Spleen (tissue), 11 donors: ENCODE measurements at regions not wholly inside any gene's neighbourhood (a gene's known extent, or its start where the extent isn't known, plus 50 kb on each side); places are given as distances from the start of the nearest gene placed in this dataset.

Experiments
- DNase-seq: peaks from one replicate; pipeline ENCODE4 v3.0.0-alpha.2; 2020
- H3K27ac ChIP-seq, 8 donors: fragments of 200-600 bp; sonication (generic) in 7 of 8; 1 replicate in 4 of 8; 2 replicates in 4 of 8; pipeline versions ENCODE4 v1.5.0 to v1.8.0; 2016 to 2021; ENCODE audit warnings: inconsistent platforms in 4 of 8, mild to moderate bottlenecking in 4 of 8, moderate library complexity in 1 of 8
- H3K27me3 ChIP-seq, 7 donors: fragments of 200-600 bp; sonication (generic) in 6 of 7; replicated peaks in 1 of 7; 1 replicate in 4 of 7; 2 replicates in 3 of 7; pipeline versions ENCODE4 v1.5.0 to v1.8.0; 2016 to 2021; ENCODE audit warnings: inconsistent platforms in 3 of 7, mild to moderate bottlenecking in 1 of 7
- H3K36me3 ChIP-seq, 6 donors: fragments of 200-600 bp; sonication (generic) in 5 of 6; 1 replicate in 4 of 6; 2 replicates in 2 of 6; pipeline versions ENCODE4 v1.5.0 to v1.8.0; 2016 to 2021; ENCODE audit warnings: inconsistent platforms in 2 of 6
- H3K4me1 ChIP-seq, 6 donors: fragments of 200-600 bp; sonication (generic) in 5 of 6; 1 replicate in 3 of 6; 2 replicates in 3 of 6; pipeline versions ENCODE4 v1.5.0 to v1.8.0; 2016 to 2021; ENCODE audit warnings: inconsistent platforms in 3 of 6
- H3K4me3 ChIP-seq, 8 donors: fragments of 200-600 bp; sonication (generic) in 7 of 8; 1 replicate in 4 of 8; 2 replicates in 4 of 8; pipeline versions ENCODE4 v1.5.0 to v1.8.0; 2016 to 2021; ENCODE audit warnings: inconsistent platforms in 4 of 8, mild to moderate bottlenecking in 4 of 8, moderate library complexity in 2 of 8
- H3K9me3 ChIP-seq, 8 donors: fragments of 200-600 bp; sonication (generic) in 7 of 8; 1 replicate in 4 of 8; 2 replicates in 4 of 8; pipeline versions ENCODE4 v1.5.0 to v1.8.0; 2016 to 2021; ENCODE audit warnings: inconsistent platforms in 4 of 8
- CTCF ChIP-seq, 11 experiments: fragments of 200-600 bp in 7 of 11; fragments of 450-650 bp in 4 of 11; sonication (generic) in 4 of 11; IDR thresholded peaks in 8 of 11; conservative IDR thresholded peaks in 3 of 11; 1 replicate in 7 of 11; 2 replicates in 4 of 11; pipeline versions ENCODE4 v1.4.0 to v1.8.0; 2016 to 2021; ENCODE audit warnings: antibody characterized with exemption in 11 of 11, inconsistent platforms in 4 of 11, mild to moderate bottlenecking in 1 of 11
- POLR2A ChIP-seq, 3 donors: fragments of 450-650 bp; IDR thresholded peaks; one replicate each; pipeline ENCODE4 v1.5.1; 2017; ENCODE audit warnings: antibody characterized with exemption in 3 of 3, mild to moderate bottlenecking in 1 of 3
- POLR2AphosphoS5 ChIP-seq, 3 donors: sonication (generic); formaldehyde crosslinking; IDR thresholded peaks; one replicate each; pipeline ENCODE4 v1.5.1; 2017; ENCODE audit warnings: antibody characterized with exemption in 3 of 3
- WGBS, 5 donors: extraction: QIAGEN DNeasy Blood & Tissue Kit in 3 of 5; methylation state at CpG; one replicate each; pipeline versions ENCODE4 v1.1.5 to v1.1.7; 2013 to 2018; 5-methylcytosine and 5-hydroxymethylcytosine counted together
- intact Hi-C: fragments of 100-400 bp; cut with DNase I; formaldehyde crosslinking; loops from one replicate; pipeline ENCODE4 v1.15.0; 2023; ENCODE audit warnings: low total_unique reads
- donor health status: healthy with polysubstance abuse.
- donor health status: DM: no; HTN: no; CAD: no; lungs with moderate emphysema.
- donor health status: DM: no; HTN: no; CAD: no.
- donor health status: Bipolar disorder and iron deficiency.
- donor health status: healthy.
- donor health status: DM: no; HTN: no; CAD: no.
- donor health status: DM: yes; HTN: yes; CAD: no.

- H3K36me3 ChIP-seq, result no peaks in the 10 kb centered on the region
- TF ChIP-seq CTCF (IDR thresholded peaks at IDR 0.05 in 8 of 11, conservative IDR thresholded peaks at IDR 0.05 in 3 of 11), result no peak
- TF ChIP-seq POLR2AphosphoS5 (IDR thresholded peaks at IDR 0.05), result no peak
- TF ChIP-seq POLR2A (IDR thresholded peaks at IDR 0.05), result no peak
- H3K27me3 ChIP-seq, result no peaks in the 10 kb centered on the region
- H3K4me3 ChIP-seq, result peak overlapping the region in 7 of 8 donors; percentile 3 to 61 (median 23)
- intact Hi-C loops, result no loop called here
- H3K9me3 ChIP-seq, result no peaks in the 10 kb centered on the region
- WGBS, 5 donors, result 47 to 61% (median 56%) methylated on average over 5 of the region's 5 CpGs
- peaks cover 0 to 15% (median 9%) of the 10 kb centered on the region in 6 donors for H3K4me1 ChIP-seq
- no peak for DNase-seq
- H3K27ac ChIP-seq, result peak overlapping the region in 7 of 8 donors; percentile 4 to 47 (median 20)
These were observed 341.0 kb upstream of the CD180 start for GRCh38 chr5:67537439-67538148.

- TF ChIP-seq CTCF (IDR thresholded peaks at IDR 0.05 in 8 of 11, conservative IDR thresholded peaks at IDR 0.05 in 3 of 11), result no peak
- TF ChIP-seq POLR2AphosphoS5 (IDR thresholded peaks at IDR 0.05), result no peak
- no peak for TF ChIP-seq POLR2A (IDR thresholded peaks at IDR 0.05)
- H3K4me3 ChIP-seq, result no peak overlapping the region
- peak overlapping the region in 2 of 8 donors; percentile 20 to 47 for H3K27ac ChIP-seq
- peaks cover 0 to 15% (median 9%) of the 10 kb centered on the region in 6 donors for H3K4me1 ChIP-seq
- no peaks in the 10 kb centered on the region for H3K9me3 ChIP-seq
- DNase-seq, result no peak
- no peaks in the 10 kb centered on the region for H3K27me3 ChIP-seq
- H3K36me3 ChIP-seq, result no peaks in the 10 kb centered on the region
- intact Hi-C loops, result no loop called here
- 52 to 77% (median 65%) methylated on average over 3 of the region's 3 CpGs for WGBS, 5 donors
These were observed 340.3 kb upstream of the CD180 start for GRCh38 chr5:67536866-67537265.

GRCh38 chr5:67530609-67531255 is 334.1 kb upstream of the CD180 start:
- no peak for DNase-seq
- Histone ChIP-seq H3K27me3 (no peaks in the 10 kb centered on the region), H3K36me3 (no peaks in the 10 kb centered on the region), H3K4me1 (no peaks in the 10 kb centered on the region), H3K4me3 (no peak overlapping the region), H3K9me3 (peaks cover 0 to 15% (median 8%) of the 10 kb centered on the region in 8 donors), H3K27ac (no peak overlapping the region)
- TF ChIP-seq POLR2A (IDR thresholded peaks at IDR 0.05), result no peak
- no peak for TF ChIP-seq CTCF (IDR thresholded peaks at IDR 0.05 in 8 of 11, conservative IDR thresholded peaks at IDR 0.05 in 3 of 11)
- no peak for TF ChIP-seq POLR2AphosphoS5 (IDR thresholded peaks at IDR 0.05)
- 76 to 88% (median 83%) methylated on average over 6 of the region's 6 CpGs for WGBS, 5 donors
- intact Hi-C loops, result no loop called here

GRCh38 chr5:67528953-67529352 is 332.4 kb upstream of the CD180 start:
- H3K4me1 ChIP-seq, result no peaks in the 10 kb centered on the region
- intact Hi-C loops, result no loop called here
- no peak overlapping the region for H3K27ac ChIP-seq
- H3K27me3 ChIP-seq, result no peaks in the 10 kb centered on the region
- H3K4me3 ChIP-seq, result no peak overlapping the region
- H3K36me3 ChIP-seq, result no peaks in the 10 kb centered on the region
- TF ChIP-seq POLR2AphosphoS5 (IDR thresholded peaks at IDR 0.05), result no peak
- no peak for TF ChIP-seq POLR2A (IDR thresholded peaks at IDR 0.05)
- no peak for TF ChIP-seq CTCF (IDR thresholded peaks at IDR 0.05 in 8 of 11, conservative IDR thresholded peaks at IDR 0.05 in 3 of 11)
- no peak for DNase-seq
- peaks cover 0 to 17% (median 8%) of the 10 kb centered on the region in 8 donors for H3K9me3 ChIP-seq
- 62 to 79% (median 74%) methylated on average over 3 of the region's 3 CpGs for WGBS, 5 donors
